GM12878 (cell line): ENCODE measurements at regions not wholly inside any gene's neighbourhood (a gene's known extent, or its start where the extent isn't known, plus 50 kb on each side); places are given as distances from the start of the nearest gene placed in this dataset.

ENCODE experiments used
- ATAC-seq: fragments of 200-7000 bp; cut with Tn5 transposase; 3 replicates; pipeline ENCODE4 v1.9.1; 2020; ENCODE audit warnings: mild to moderate bottlenecking, moderate library complexity
- BruUV-seq: library from RNA; stranded (reverse); fragments of 400-500 nt; replicated peaks from 2 replicates; lab custom pipeline; 2021; lab: Mats Ljungman, UMichigan
- CTCF ChIA-PET: fragments of 300-600 bp; sonication (Branson Sonifier 250); formaldehyde crosslinking; extraction: SDS; loops from one replicate; lab custom pipeline; 2021; ENCODE audit warnings: inconsistent platforms; lab: Yijun Ruan, JAX
- POLR2A ChIA-PET: fragments of 350-600 bp; formaldehyde crosslinking; extraction: SDS; loops from one replicate; lab custom pipeline; 2021; ENCODE audit warnings: inconsistent platforms; lab: Charles Lee
- RAD21 ChIA-PET: fragments of 300-600 bp; sonication (Branson Sonifier 250); formaldehyde crosslinking; loops from one replicate; lab custom pipeline; 2023; ENCODE audit warnings: antibody characterized with exemption; ENCODE audit not compliant: unreplicated experiment; lab: Charles Lee
- SMC1A ChIA-PET: fragments of 300-600 bp; sonication (Branson Sonifier 250); formaldehyde crosslinking; loops from one replicate; lab custom pipeline; 2023; ENCODE audit not compliant: unreplicated experiment, uncharacterized antibody; lab: Charles Lee
- DNase-seq: peaks from one replicate; pipeline ENCODE4 v3.0.0-alpha.2; 2011; ENCODE audit warnings: low read depth, low spot score
- FAIRE-seq: peaks from 3 replicates; lab custom pipeline; 2011; peaks lifted over from hg19 to GRCh38; lab: Jason Lieb, UNC
- H2AFZ ChIP-seq: 2 replicates; pipeline ENCODE4 v1.6.0; 2011; ENCODE audit warnings: low read depth, low read length, control low read depth; ENCODE audit not compliant: control insufficient read depth
- H3K27ac ChIP-seq: 2 replicates; pipeline ENCODE4 v1.5.1; 2011; ENCODE audit warnings: control low read depth; ENCODE audit not compliant: control insufficient read depth, insufficient read depth
- H3K27me3 ChIP-seq, 2 experiments: replicated peaks in 1 of 2; 2 replicates each; pipeline versions ENCODE4 v1.6.0 to v1.6.1; 2011; ENCODE audit warnings: low read length in 1 of 2; ENCODE audit not compliant: control insufficient read depth in 2 of 2, insufficient read depth in 2 of 2
- H3K36me3 ChIP-seq, 2 experiments: 2 replicates each; pipeline ENCODE4 v1.5.1; 2011; ENCODE audit warnings: low read length in 1 of 2; ENCODE audit not compliant: control insufficient read depth in 2 of 2, insufficient read depth in 2 of 2
- H3K4me1 ChIP-seq: 2 replicates; pipeline ENCODE4 v1.6.1; 2011; ENCODE audit warnings: mild to moderate bottlenecking, low read length, moderate library complexity, mixed read lengths; ENCODE audit not compliant: control insufficient read depth, insufficient read depth
- H3K4me2 ChIP-seq: 2 replicates; pipeline ENCODE4 v1.6.0; 2011; ENCODE audit warnings: control low read depth; ENCODE audit not compliant: control insufficient read depth, insufficient read depth
- H3K4me3 ChIP-seq: fragments of 200-600 bp; sonication (generic); 2 replicates; pipeline ENCODE4 v1.5.1; 2016
- H3K79me2 ChIP-seq: 2 replicates; pipeline ENCODE4 v1.6.0; 2011; ENCODE audit warnings: low read length; ENCODE audit not compliant: control insufficient read depth, insufficient read depth
- H3K9ac ChIP-seq: 2 replicates; pipeline ENCODE4 v1.8.0; 2011; ENCODE audit warnings: low read length, control low read depth, mixed read lengths; ENCODE audit not compliant: control insufficient read depth, insufficient read depth
- H3K9me3 ChIP-seq: replicated peaks from 3 replicates; pipeline ENCODE4 v1.5.1; 2011; ENCODE audit warnings: mild to moderate bottlenecking, low read length; ENCODE audit not compliant: control insufficient read depth, insufficient read depth
- H4K20me1 ChIP-seq: 2 replicates; pipeline ENCODE4 v1.6.0; 2011; ENCODE audit not compliant: control insufficient read depth, insufficient read depth
- ATF2 ChIP-seq: IDR thresholded peaks from 2 replicates; pipeline ENCODE4 v1.6.1; 2012; ENCODE audit warnings: low read length, inconsistent platforms
- CBFB ChIP-seq: IDR thresholded peaks from 2 replicates; pipeline ENCODE4 v1.6.1; 2016; ENCODE audit warnings: antibody characterized with exemption, low read depth
- E2F4 ChIP-seq: IDR thresholded peaks from 2 replicates; pipeline ENCODE4 v1.6.1; 2012; ENCODE audit warnings: low read depth, low read length, improper control_type of control experiment
- EED ChIP-seq: sonication (generic); IDR thresholded peaks from 2 replicates; pipeline ENCODE4 v1.6.1; 2016; ENCODE audit warnings: antibody characterized with exemption, low read depth
- EGR1 ChIP-seq, 2 experiments: IDR thresholded peaks; 1 replicate in 1 of 2; 2 replicates in 1 of 2; pipeline ENCODE4 v1.6.1; 2011 to 2012; ENCODE audit warnings: low read depth in 2 of 2, low read length in 2 of 2, borderline replicate concordance in 1 of 2, mild to moderate bottlenecking in 1 of 2, moderate library complexity in 1 of 2
- FOXM1 ChIP-seq: IDR thresholded peaks from 2 replicates; pipeline ENCODE4 v1.6.1; 2012; ENCODE audit warnings: low read depth, mild to moderate bottlenecking, inconsistent platforms, low read length, moderate library complexity
- LARP7 ChIP-seq: fragments of 450-650 bp; IDR thresholded peaks from 2 replicates; pipeline ENCODE4 v1.6.1; 2017; ENCODE audit warnings: mild to moderate bottlenecking
- MEF2B ChIP-seq: fragments of 450-650 bp; IDR thresholded peaks from 2 replicates; pipeline ENCODE4 v1.6.1; 2018; ENCODE audit warnings: mild to moderate bottlenecking, moderate library complexity; ENCODE audit not compliant: partially characterized antibody, poor library complexity, severe bottlenecking
- MXI1 ChIP-seq: fragments of 150-350 bp; IDR thresholded peaks from 2 replicates; pipeline ENCODE4 v1.6.1; 2011; ENCODE audit warnings: low read depth, mild to moderate bottlenecking, inconsistent platforms, low read length, improper control_type of control experiment
- NFYA ChIP-seq: IDR thresholded peaks from 2 replicates; pipeline ENCODE4 v1.6.1; 2011; ENCODE audit warnings: low read depth, mild to moderate bottlenecking, low read length, improper control_type of control experiment, borderline replicate concordance
- PAX8 ChIP-seq: fragments of 450-650 bp; IDR thresholded peaks from 2 replicates; pipeline ENCODE4 v1.6.1; 2017; ENCODE audit warnings: mild to moderate bottlenecking, moderate library complexity
- RB1 ChIP-seq: fragments of 450-650 bp; formaldehyde crosslinking; IDR thresholded peaks from 2 replicates; pipeline ENCODE4 v1.6.1; 2017; ENCODE audit warnings: mild to moderate bottlenecking, borderline replicate concordance
- RCOR1 ChIP-seq: conservative IDR thresholded peaks from 2 replicates; pipeline ENCODE4 v1.6.1; 2012; ENCODE audit warnings: low read depth, low read length, improper control_type of control experiment
- STAT1 ChIP-seq: fragments of 450-650 bp; conservative IDR thresholded peaks from 2 replicates; pipeline ENCODE4 v1.6.1; 2014; ENCODE audit warnings: antibody characterized with exemption, mild to moderate bottlenecking
- TCF7 ChIP-seq: IDR thresholded peaks from 2 replicates; pipeline ENCODE4 v1.6.1; 2014; ENCODE audit warnings: antibody characterized with exemption, borderline replicate concordance
- WRNIP1 ChIP-seq: IDR thresholded peaks from 2 replicates; pipeline ENCODE4 v1.6.1; 2011; ENCODE audit warnings: low read depth, low read length, improper control_type of control experiment, borderline replicate concordance
- ZNF207 ChIP-seq: fragments of 450-650 bp; IDR thresholded peaks from 2 replicates; pipeline ENCODE4 v1.6.1; 2014; ENCODE audit warnings: antibody characterized with exemption, mild to moderate bottlenecking, borderline replicate concordance
- WGBS: methylation state at CpG from one replicate; pipeline ENCODE4 v1.1.6; 2016; ENCODE audit warnings: low lambda C conversion rate; ENCODE audit not compliant: insufficient replicate concordance, insufficient coverage; ENCODE audit errors: missing lambda C conversion rate; 5-methylcytosine and 5-hydroxymethylcytosine counted together
- in situ Hi-C: fragments of 300-500 bp; cut with MboI; formaldehyde crosslinking; loops from 9 replicates; pipeline ENCODE4 v1.14.3; 2018; ENCODE audit warnings: mixed read lengths
- intact Hi-C: fragments of 100-400 bp; cut with micrococcal nuclease; formaldehyde crosslinking; loops from one replicate; pipeline ENCODE4 v1.14.2; 2022; ENCODE audit not compliant: unreplicated experiment

- no peak overlapping the region for H3K27ac ChIP-seq
- FAIRE-seq, result no peak
Observed at GRCh38 chr16:65769776-65770438, 596.6 kb upstream of the CDH5 start.

GRCh38 chr16:65769055-65769465, 597.4 kb upstream of the CDH5 start:
- Histone ChIP-seq H2AFZ (no peak overlapping the region), H3K4me3 (no peak overlapping the region), H3K9ac (no peak overlapping the region), H3K4me2 (no peak overlapping the region), H3K4me1 (no peaks in the 10 kb centered on the region), H3K79me2 (no peaks in the 10 kb centered on the region), H3K36me3 (no peaks in the 10 kb centered on the region), H3K27ac (no peak overlapping the region), H3K9me3 (no peaks in the 10 kb centered on the region; the same call in 2 of the 3 replicates), H4K20me1 (no peaks in the 10 kb centered on the region), H3K27me3 (no peaks in the 10 kb centered on the region)
- CTCF ChIA-PET, result interaction anchor here (0.7 kb wide), 1 partner anchor 14 kb away, joined by 4 read pairs; no protein-coding TSS in a partner anchor
- 0% methylated on average over 1 of the region's 1 CpG for WGBS
- POLR2A ChIA-PET, result no interaction called here
- no peak for DNase-seq
- no TSS peak for BruUV-seq
- RAD21 ChIA-PET, result no interaction called here
- in situ Hi-C loops (no loop called here), intact Hi-C loops (no loop called here)
- SMC1A ChIA-PET, result no interaction called here
- no peak for FAIRE-seq
- TF ChIP-seq ATF2 (no peak), EGR1 (IDR thresholded peaks at IDR 0.05; ENCODE audit: borderline replicate concordance in 1 of 2, low read depth in 2 of 2, low read length in 2 of 2) (no peak), RCOR1 (no peak), PAX8 (no peak), EED (no peak), ZNF207 (no peak), MEF2B (no peak), WRNIP1 (no peak), LARP7 (no peak), STAT1 (no peak), NFYA (no peak), TCF7 (no peak), FOXM1 (no peak), CBFB (no peak), E2F4 (no peak), RB1 (no peak)
- no peak for ATAC-seq

More at GRCh38 chr16:65769776-65770438, 596.6 kb upstream of the CDH5 start:
- Histone ChIP-seq H4K20me1 (no peaks in the 10 kb centered on the region), H3K9me3 (no peaks in the 10 kb centered on the region; the same call in 2 of the 3 replicates), H3K4me2 (no peak overlapping the region), H3K36me3 (no peaks in the 10 kb centered on the region), H3K4me1 (no peaks in the 10 kb centered on the region), H3K9ac (no peak overlapping the region), H3K4me3 (no peak overlapping the region), H3K27me3 (no peaks in the 10 kb centered on the region), H3K79me2 (no peaks in the 10 kb centered on the region), H2AFZ (no peak overlapping the region)
- ChIA-PET CTCF (no interaction called here), SMC1A (no interaction called here), RAD21 (no interaction called here), POLR2A (no interaction called here)
- 6% methylated on average over 1 of the region's 1 CpG for WGBS
- DNase-seq, result no peak
- no peak for ATAC-seq
- in situ Hi-C loops (no loop called here), intact Hi-C loops (no loop called here)
- TF ChIP-seq MXI1, result no peak
- BruUV-seq, result no TSS peak
